ENCODE measurements at regions not wholly inside any gene's neighbourhood (a gene's known extent, or its start where the extent isn't known, plus 50 kb on each side); places are given as distances from the start of the nearest gene placed in this dataset.

DNA sequence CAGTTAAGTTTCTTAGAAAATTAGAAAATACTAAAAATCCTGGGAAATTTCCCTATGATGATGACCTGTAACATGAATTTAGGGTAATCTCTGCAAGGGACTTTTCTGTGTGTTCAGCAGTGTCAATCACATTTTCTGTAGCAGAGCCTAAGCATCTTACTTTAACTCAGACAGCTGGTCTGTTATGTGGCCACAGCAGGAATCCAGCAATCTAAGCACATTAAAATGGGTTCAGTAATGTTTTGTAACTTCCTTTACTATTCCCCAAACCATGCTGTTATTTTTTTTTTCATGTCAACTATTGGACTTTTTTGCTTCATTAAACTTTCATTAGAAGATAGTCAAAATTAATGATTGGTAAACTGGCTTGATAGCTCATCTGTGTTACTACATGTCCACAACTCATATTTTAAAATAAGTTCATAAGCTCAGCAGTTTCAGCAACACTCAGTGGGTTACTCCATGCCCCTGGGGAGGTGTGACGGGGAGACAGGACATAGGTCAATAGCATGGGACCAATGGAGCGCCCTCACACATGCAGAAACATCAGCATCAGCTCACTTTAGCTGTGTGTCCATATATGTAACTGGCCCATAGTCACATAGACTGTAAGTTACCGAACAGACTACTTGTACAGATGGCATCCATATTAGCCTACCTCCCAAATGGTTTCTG lies 168.0 kb upstream of the PACRGL start:
- DNase-seq, result no peak

- no peak for DNase-seq
Observed at GRCh38 chr4:20532871-20533870, 167.1 kb upstream of the PACRGL start.

GRCh38 chr4:20538905-20539304 lies 161.4 kb upstream of the PACRGL start:
- no peak for DNase-seq

DNA sequence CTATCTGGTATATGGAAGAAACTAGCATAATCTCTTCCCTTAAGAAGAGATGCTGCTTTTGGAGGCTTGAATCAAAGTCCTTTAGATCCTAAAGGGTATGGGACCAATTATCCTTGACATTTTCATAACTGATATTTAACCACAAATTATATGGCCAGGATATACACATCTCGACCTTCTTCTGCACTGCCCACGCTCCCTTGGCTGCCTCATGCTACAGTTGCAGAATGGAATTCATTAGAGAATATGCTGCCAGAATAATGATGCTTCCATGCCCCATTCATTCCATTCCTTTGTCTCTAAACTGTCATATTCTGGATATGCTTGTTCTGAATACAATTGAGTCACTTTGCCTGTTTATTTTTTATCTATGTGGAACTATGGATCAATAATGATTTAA lies 157.1 kb upstream of the PACRGL start:
- DNase-seq, result no peak

GRCh38 chr4:20544645-20545044 lies 155.6 kb upstream of the PACRGL start:
- no peak for DNase-seq

GRCh38 chr4:20552004-20552403 lies 148.3 kb upstream of the PACRGL start:
- DNase-seq, result no peak

GRCh38 chr4:20554134-20554533 lies 146.1 kb upstream of the PACRGL start:
- DNase-seq, result no peak

GRCh38 chr4:20565075-20565721 lies 135.1 kb upstream of the PACRGL start:
- DNase-seq, result no peak

- DNase-seq, result no peak
Observed at GRCh38 chr4:20570981-20571715, 129.1 kb upstream of the PACRGL start.

- DNase-seq, result no peak
Observed at GRCh38 chr4:20572976-20573375, 127.3 kb upstream of the PACRGL start.

DNA sequence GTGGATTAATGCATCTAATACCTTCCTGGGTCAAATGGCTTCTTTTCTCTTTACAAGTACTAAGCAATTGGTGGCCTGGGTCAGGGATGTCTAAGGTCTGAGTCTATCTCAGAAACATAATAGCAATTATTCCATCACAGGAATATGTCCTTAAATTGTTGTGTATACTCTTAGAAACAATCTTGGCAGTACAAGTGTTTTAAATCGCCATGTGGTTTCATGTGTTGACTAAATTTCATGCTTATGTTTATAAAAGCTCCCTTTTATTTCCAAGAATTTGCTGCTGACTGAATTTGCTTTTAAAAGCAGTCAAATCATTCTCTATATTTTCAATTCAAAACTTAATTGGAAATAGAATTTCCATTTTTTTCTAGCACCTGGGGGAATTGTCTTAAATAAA lies 125.3 kb upstream of the PACRGL start:
- DNase-seq, result no peak

DNA sequence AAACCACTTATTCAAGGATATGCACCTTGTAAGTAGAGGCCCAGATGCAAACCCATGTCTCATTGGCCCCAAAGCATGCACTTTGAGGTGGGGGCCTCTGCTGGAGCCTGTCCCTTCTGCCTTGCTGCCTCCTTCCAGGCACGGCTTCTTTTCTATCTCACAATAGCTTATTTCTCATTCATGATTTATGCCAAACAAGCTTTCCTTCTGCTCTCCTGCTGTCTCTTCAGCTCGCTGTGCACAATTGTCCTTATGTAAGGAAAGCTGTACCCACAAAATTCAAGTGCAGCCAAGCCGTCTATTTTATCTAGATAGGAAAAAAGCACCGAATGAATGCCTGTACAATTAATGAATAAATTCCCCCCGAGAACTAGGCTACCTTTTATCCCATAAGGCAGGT lies 124.8 kb upstream of the PACRGL start:
- DNase-seq, result no peak

- no peak for DNase-seq
Observed at GRCh38 chr4:20576861-20577260, 123.4 kb upstream of the PACRGL start.

DNA sequence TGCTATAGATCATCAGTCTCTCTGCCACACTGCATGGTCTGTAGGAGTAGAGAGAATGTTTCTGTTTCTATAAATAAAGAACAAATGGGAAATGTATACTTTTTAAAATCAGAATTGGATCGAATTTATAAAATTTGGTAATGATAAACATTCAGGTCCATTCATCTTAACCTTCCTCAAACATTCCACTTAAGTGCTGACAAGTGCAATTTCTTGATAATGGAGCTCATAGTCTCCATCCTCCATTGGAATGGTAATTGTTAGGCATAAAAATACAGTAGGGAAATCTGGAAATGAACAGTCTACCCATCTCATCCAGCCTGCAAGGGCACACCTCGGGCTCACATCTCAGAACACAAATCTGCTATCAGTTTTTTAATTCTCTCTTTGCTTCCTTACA lies 122.6 kb upstream of the PACRGL start:
- DNase-seq, result no peak

DNA sequence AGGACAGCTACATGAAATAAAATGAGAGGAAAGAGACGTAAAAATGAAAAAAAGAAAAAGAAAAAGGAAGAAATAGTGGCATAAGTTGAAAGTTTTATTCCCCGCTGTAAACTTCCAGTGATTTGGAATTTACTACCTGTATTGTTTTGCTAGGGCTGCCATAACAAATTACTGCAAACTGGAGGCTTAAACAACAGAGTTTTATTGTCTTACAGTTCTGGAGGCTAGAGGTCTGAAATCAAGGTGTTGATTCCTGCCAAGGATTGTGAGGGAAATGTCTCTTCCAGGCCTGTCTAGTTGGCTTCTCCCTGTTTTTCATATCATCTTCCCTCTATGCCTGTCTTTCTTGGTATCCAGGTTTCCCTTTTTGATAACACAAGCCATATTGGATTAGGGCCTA lies 119.4 kb upstream of the PACRGL start:
- DNase-seq, result no peak

DNA sequence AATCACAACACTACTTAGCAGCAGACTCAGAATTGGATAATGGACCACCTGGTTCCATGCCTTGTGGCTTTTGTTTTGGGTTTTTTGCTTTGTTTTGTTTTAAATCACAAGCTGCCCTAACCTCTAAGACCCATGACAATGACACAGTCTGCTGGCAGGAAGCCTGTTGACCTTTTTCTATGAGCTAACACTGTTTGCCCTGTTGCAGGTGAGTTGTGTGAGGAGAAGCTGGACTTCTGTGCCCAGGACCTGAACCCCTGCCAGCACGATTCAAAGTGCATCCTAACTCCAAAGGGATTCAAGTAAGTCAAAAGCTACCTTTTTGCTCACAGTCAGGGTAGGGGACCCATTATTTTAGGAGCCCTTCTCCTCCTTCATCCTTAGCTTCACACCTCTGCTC lies 110.8 kb upstream of the PACRGL start:
- DNase-seq, result no peak

GRCh38 chr4:20590849-20591248 lies 109.4 kb upstream of the PACRGL start:
- no peak for DNase-seq

- no peak for DNase-seq
Observed at GRCh38 chr4:20591571-20591970, 108.7 kb upstream of the PACRGL start.

DNA sequence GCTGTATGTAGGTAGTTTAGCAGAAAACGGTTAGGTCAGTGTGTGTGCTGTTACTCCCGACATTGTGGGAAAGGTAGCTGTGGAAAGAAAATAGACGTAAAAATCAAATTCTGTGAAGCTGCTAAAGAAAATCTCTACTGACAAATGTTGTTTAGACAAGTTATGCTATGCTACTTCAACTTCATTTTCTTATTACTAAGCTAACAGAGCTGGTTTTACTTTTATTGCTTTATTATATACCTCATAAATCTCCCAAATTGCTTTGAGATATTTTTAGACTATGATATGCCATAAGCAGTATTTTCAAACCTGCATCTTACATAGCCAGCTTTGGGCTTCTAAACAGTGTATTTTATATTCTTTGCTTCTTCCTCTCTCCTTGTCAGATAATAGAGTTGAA lies 108.2 kb upstream of the PACRGL start:
- DNase-seq, result no peak

DNA sequence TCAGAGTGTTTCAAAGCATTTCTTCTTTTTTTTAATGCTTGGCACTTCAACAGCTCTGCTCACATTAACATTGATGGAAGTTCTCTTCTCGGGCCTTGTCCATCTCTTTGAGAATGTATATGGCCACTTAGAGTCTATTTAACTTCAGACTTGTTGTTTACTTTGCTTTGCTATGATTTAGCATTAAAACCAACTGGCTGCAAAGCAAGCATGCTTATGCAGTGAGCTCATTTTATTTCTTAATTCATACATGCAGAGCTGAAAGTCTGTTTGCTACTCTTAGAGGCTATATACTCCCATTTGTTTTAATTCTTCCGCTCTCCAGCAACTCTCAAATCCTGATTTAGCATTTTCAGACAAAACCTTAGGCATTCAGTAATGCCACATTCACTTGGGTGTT lies 107.6 kb upstream of the PACRGL start:
- DNase-seq, result no peak

DNA sequence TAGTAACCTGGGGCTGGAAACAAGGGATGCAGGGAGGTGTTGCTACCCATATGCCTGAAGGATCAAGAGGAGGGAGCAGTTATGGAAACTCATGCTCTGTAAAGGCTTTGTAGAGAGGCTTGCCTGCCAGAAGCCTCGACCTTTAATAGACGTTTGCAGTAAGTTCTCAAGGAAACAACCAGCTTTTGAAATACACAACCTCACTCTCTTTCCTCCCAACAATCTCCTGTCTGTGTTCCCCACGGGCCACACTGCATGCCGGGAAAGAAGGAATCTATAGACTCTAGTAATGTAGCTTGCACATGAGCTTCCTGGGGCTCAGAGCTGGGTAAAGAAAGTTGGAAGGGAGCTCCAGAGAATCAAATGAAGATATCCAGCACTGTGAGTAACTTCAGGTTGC lies 101.6 kb upstream of the PACRGL start:
- no peak for DNase-seq

- no peak for DNase-seq
Observed at GRCh38 chr4:20603671-20604313, 96.5 kb upstream of the PACRGL start.

GRCh38 chr4:20612313-20612712 lies 87.9 kb upstream of the PACRGL start:
- no peak for DNase-seq
